HCT116 (cell line): ENCODE measurements at regions not wholly inside any gene's neighbourhood (a gene's known extent, or its start where the extent isn't known, plus 50 kb on each side); places are given as distances from the start of the nearest gene placed in this dataset.

ENCODE experiments used
- ATAC-seq: fragments of 200-7000 bp; cut with Tn5 transposase; 2 replicates; pipeline ENCODE4 v1.9.1; 2020; ENCODE audit warnings: mild to moderate bottlenecking, moderate library complexity
- BruUV-seq: library from RNA; stranded (reverse); fragments of 400-500 nt; replicated peaks from 2 replicates; lab custom pipeline; 2021; lab: Mats Ljungman, UMichigan
- CTCF ChIA-PET: fragments of 300-600 bp; sonication (Branson Sonifier 250); formaldehyde crosslinking; loops from one replicate; lab custom pipeline; 2021; ENCODE audit warnings: antibody characterized with exemption; lab: Charles Lee
- POLR2A ChIA-PET: fragments of 300-600, 350-600 bp; sonication (Branson Sonifier 250); formaldehyde crosslinking; loops from one replicate; lab custom pipeline; 2021; ENCODE audit warnings: antibody characterized with exemption; lab: Charles Lee
- RAD21 ChIA-PET, 2 experiments: fragments of 300-600 bp; sonication (Branson Sonifier 250); formaldehyde crosslinking; loops; one replicate each; lab custom pipeline; 2023; ENCODE audit warnings: low total read pairs in 2 of 2; ENCODE audit not compliant: uncharacterized antibody in 2 of 2, unreplicated experiment in 2 of 2, low non-redundant PET in 1 of 2; lab: Charles Lee
- DNase-seq: peaks from one replicate; pipeline ENCODE4 v3.0.0-alpha.2; 2010; ENCODE audit warnings: low read depth, low spot score
- H2AFZ ChIP-seq: fragments of 200-600 bp; shearing (Covaris generic), sonication (generic); 2 replicates; pipeline ENCODE4 v1.6.1; 2017; ENCODE audit warnings: low read depth, mixed run types, mixed read lengths, antibody characterized with exemption, low read length; ENCODE audit not compliant: poor library complexity, severe bottlenecking
- H3K27ac ChIP-seq: 2 replicates; pipeline ENCODE4 v1.5.1; 2012; ENCODE audit warnings: low read depth, low read length
- H3K27me3 ChIP-seq: fragments of 200-600 bp; sonication (generic); 2 replicates; pipeline ENCODE4 v1.6.1; 2016; ENCODE audit warnings: mixed run types, low read length, mixed read lengths; ENCODE audit not compliant: insufficient read depth
- H3K36me3 ChIP-seq, 2 experiments: fragments of 200-500 bp in 1 of 2; fragments of 200-600 bp in 1 of 2; sonication (Bioruptor generic) in 1 of 2; sonication (generic) in 1 of 2; 2 replicates each; pipeline versions ENCODE4 v1.5.1 to v1.6.1; 2014 to 2016; ENCODE audit warnings: low read length in 2 of 2, inconsistent platforms in 1 of 2, mixed read lengths in 1 of 2, mixed run types in 1 of 2; ENCODE audit not compliant: insufficient read depth in 2 of 2, control insufficient read depth in 1 of 2
- H3K4me1 ChIP-seq, 2 experiments: fragments of 200-600 bp in 1 of 2; sonication (generic) in 1 of 2; 2 replicates each; pipeline versions ENCODE4 v1.5.1 to v1.6.1; 2012 to 2017; ENCODE audit warnings: low read length in 2 of 2, inconsistent platforms in 1 of 2, mild to moderate bottlenecking in 1 of 2, mixed read lengths in 1 of 2, mixed run types in 1 of 2, moderate library complexity in 1 of 2; ENCODE audit not compliant: insufficient read depth in 2 of 2, control insufficient read depth in 1 of 2
- H3K4me2 ChIP-seq: fragments of 200-600 bp; sonication (generic); 2 replicates; pipeline ENCODE4 v1.6.1; 2017; ENCODE audit warnings: mixed run types, low read length, mixed read lengths
- H3K4me3 ChIP-seq, 2 experiments: fragments of 200-600 bp in 1 of 2; sonication (generic) in 1 of 2; replicated peaks in 1 of 2; 2 replicates each; pipeline ENCODE4 v1.5.1; 2011 to 2016; ENCODE audit warnings: low read length in 2 of 2, control low read depth in 1 of 2, low read depth in 1 of 2, mild to moderate bottlenecking in 1 of 2, mixed read lengths in 1 of 2, mixed run types in 1 of 2
- H3K79me2 ChIP-seq: fragments of 200-600 bp; sonication (generic); 2 replicates; pipeline ENCODE4 v1.6.1; 2017; ENCODE audit warnings: mild to moderate bottlenecking, mixed run types, low read length, moderate library complexity, mixed read lengths; ENCODE audit not compliant: insufficient read depth
- H3K9ac ChIP-seq: fragments of 200-600 bp; sonication (generic); 2 replicates; pipeline ENCODE4 v1.6.1; 2016; ENCODE audit warnings: low read length, mixed read lengths
- H3K9me2 ChIP-seq: fragments of 200-600 bp; sonication (generic), shearing (Covaris generic); 2 replicates; pipeline ENCODE4 v1.6.1; 2017; ENCODE audit warnings: mixed run types, mild to moderate bottlenecking, moderate library complexity; ENCODE audit not compliant: insufficient read depth
- H3K9me3 ChIP-seq, 2 experiments: fragments of 200-500 bp in 1 of 2; fragments of 200-600 bp in 1 of 2; sonication (Bioruptor generic) in 1 of 2; sonication (generic) in 1 of 2; 2 replicates each; pipeline ENCODE4 v1.6.1; 2014 to 2017; ENCODE audit warnings: low read length in 2 of 2, mixed read lengths in 2 of 2, inconsistent platforms in 1 of 2, low read depth in 1 of 2, mild to moderate bottlenecking in 1 of 2, mixed run types in 1 of 2, moderate library complexity in 1 of 2; ENCODE audit not compliant: control insufficient read depth in 1 of 2, insufficient read depth in 1 of 2
- H4K20me1 ChIP-seq: fragments of 200-600 bp; sonication (generic), shearing (Covaris generic); 2 replicates; pipeline ENCODE4 v1.6.1; 2017; ENCODE audit warnings: mixed run types, mild to moderate bottlenecking, moderate library complexity; ENCODE audit not compliant: insufficient read depth
- ELF1 ChIP-seq: IDR thresholded peaks from 2 replicates; pipeline ENCODE4 v1.6.1; 2012; ENCODE audit warnings: low read depth, borderline replicate concordance
- EZH2 ChIP-seq: fragments of 200-600 bp; sonication (generic); IDR thresholded peaks from 2 replicates; pipeline ENCODE4 v1.6.1; 2017; ENCODE audit warnings: antibody characterized with exemption, mixed run types
- EZH2phosphoT487 ChIP-seq: fragments of 200-600 bp; IDR thresholded peaks from 2 replicates; pipeline ENCODE4 v1.6.1; 2018; ENCODE audit warnings: antibody characterized with exemption, borderline replicate concordance
- FOSL1 ChIP-seq: IDR thresholded peaks from 2 replicates; pipeline ENCODE4 v1.6.1; 2012; ENCODE audit warnings: low read depth
- JUND ChIP-seq: IDR thresholded peaks from 2 replicates; pipeline ENCODE4 v1.6.1; 2012
- RAD21 ChIP-seq: IDR thresholded peaks from 2 replicates; pipeline ENCODE4 v1.6.1; 2012; ENCODE audit warnings: low read depth, mild to moderate bottlenecking
- REST ChIP-seq: IDR thresholded peaks from 2 replicates; pipeline ENCODE4 v1.6.1; 2012; ENCODE audit warnings: low read depth
- TCF7L2 ChIP-seq: IDR thresholded peaks from 2 replicates; pipeline ENCODE4 v1.7.0; 2011; ENCODE audit warnings: borderline replicate concordance, inconsistent platforms; ENCODE audit not compliant: insufficient read depth, insufficient read length; ENCODE audit errors: extremely low read depth
- intact Hi-C: fragments of 100-400 bp; cut with micrococcal nuclease; formaldehyde crosslinking; loops from 2 replicates; pipeline ENCODE4 v1.10.0; 2022
- TF ChIP-seq, protein P1 (sequence below): IDR thresholded peaks from 2 replicates; pipeline ENCODE4 v1.6.1; 2012

GRCh38 chr10:111179514-111179913 is 102.7 kb downstream of the ADRA2A start:
- Histone ChIP-seq H3K9me3 (no peaks in the 10 kb centered on the region), H2AFZ (no peak overlapping the region), H3K9ac (no peak overlapping the region), H3K36me3 (no peaks in the 10 kb centered on the region), H3K79me2 (no peaks in the 10 kb centered on the region), H3K4me1 (no peaks in the 10 kb centered on the region), H3K9me2 (no peaks in the 10 kb centered on the region), H4K20me1 (no peaks in the 10 kb centered on the region), H3K4me2 (no peak overlapping the region), H3K27ac (no peak overlapping the region), H3K27me3 (peaks cover 44% of the 10 kb centered on the region), H3K4me3 (no peak overlapping the region)
- ATAC-seq, result no peak
- intact Hi-C loops, result no loop called here
- TF ChIP-seq ELF1 (no peak), RAD21 (no peak), TCF7L2 (no peak), JUND (no peak)
- TF ChIP-seq, protein P1, sequence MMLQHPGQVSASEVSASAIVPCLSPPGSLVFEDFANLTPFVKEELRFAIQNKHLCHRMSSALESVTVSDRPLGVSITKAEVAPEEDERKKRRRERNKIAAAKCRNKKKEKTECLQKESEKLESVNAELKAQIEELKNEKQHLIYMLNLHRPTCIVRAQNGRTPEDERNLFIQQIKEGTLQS, result no peak
- BruUV-seq, result no TSS peak
- ChIA-PET CTCF (no interaction called here), RAD21 (no interaction called here), POLR2A (no interaction called here)
- DNase-seq, result no peak

DNA sequence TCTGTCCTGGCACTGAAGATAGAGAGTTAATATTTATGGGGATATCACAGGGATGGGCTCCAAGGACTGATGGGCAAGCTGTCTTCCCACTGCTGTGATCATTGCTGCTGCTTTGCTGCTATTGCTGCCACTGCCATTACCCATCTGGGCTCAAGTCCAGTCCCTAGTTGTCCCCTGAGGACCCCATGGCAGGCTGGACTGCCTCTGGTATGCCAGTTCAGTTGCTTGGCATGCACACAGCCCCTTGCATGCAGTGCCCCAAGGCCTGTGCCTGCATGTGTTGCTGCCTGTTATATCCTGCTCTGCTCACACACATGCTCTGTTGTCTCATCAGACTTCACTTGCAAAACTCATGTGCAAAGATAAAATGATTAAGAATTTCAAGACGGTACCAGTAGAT is 109.5 kb downstream of the ADRA2A start:
- no peak overlapping the region for H3K4me3 ChIP-seq
- POLR2A ChIA-PET, result no interaction called here
- DNase-seq (no peak), ATAC-seq (no peak)
- BruUV-seq, result no TSS peak
- intact Hi-C loops, result no loop called here
- TF ChIP-seq EZH2phosphoT487 (no peak), RAD21 (no peak), FOSL1 (no peak), EZH2 (no peak), REST (no peak), TCF7L2 (no peak), JUND (no peak)
- TF ChIP-seq, protein P1, result no peak
- H3K27ac ChIP-seq, result no peak overlapping the region
- CTCF ChIA-PET, result no interaction called here
- H3K9ac ChIP-seq, result no peak overlapping the region
- H3K79me2 ChIP-seq, result no peaks in the 10 kb centered on the region
- H3K4me1 ChIP-seq, result no peaks in the 10 kb centered on the region
- H3K27me3 ChIP-seq, result peaks cover 52% of the 10 kb centered on the region
- no peak overlapping the region for H2AFZ ChIP-seq
- RAD21 ChIA-PET, result no interaction called here
- H4K20me1 ChIP-seq, result no peaks in the 10 kb centered on the region
- H3K36me3 ChIP-seq, result no peaks in the 10 kb centered on the region
- H3K4me2 ChIP-seq, result no peak overlapping the region
- H3K9me2 ChIP-seq, result no peaks in the 10 kb centered on the region
- no peaks in the 10 kb centered on the region for H3K9me3 ChIP-seq
